Spleen (tissue), 7 donors: ENCODE measurements at regions not wholly inside any gene's neighbourhood (a gene's known extent, or its start where the extent isn't known, plus 50 kb on each side); places are given as distances from the start of the nearest gene placed in this dataset.

Experiments used
- CTCF ChIP-seq, 11 experiments: fragments of 200-600 bp in 7 of 11; fragments of 450-650 bp in 4 of 11; sonication (generic) in 4 of 11; IDR thresholded peaks in 8 of 11; conservative IDR thresholded peaks in 3 of 11; 1 replicate in 7 of 11; 2 replicates in 4 of 11; pipeline versions ENCODE4 v1.4.0 to v1.8.0; 2016 to 2021; ENCODE audit warnings: antibody characterized with exemption in 11 of 11, inconsistent platforms in 4 of 11, mild to moderate bottlenecking in 1 of 11
- POLR2A ChIP-seq, 3 donors: fragments of 450-650 bp; IDR thresholded peaks; one replicate each; pipeline ENCODE4 v1.5.1; 2017; ENCODE audit warnings: antibody characterized with exemption in 3 of 3, mild to moderate bottlenecking in 1 of 3
- donor health status: DM: no; HTN: no; CAD: no; lungs with moderate emphysema.
- donor health status: DM: no; HTN: no; CAD: no.
- donor health status: DM: no; HTN: no; CAD: no.

GRCh38 chr3:194828116-194828515 is 142.4 kb downstream of the FAM43A start:
- TF ChIP-seq POLR2A (IDR thresholded peaks at IDR 0.05) (no peak), CTCF (IDR thresholded peaks at IDR 0.05 in 8 of 11, conservative IDR thresholded peaks at IDR 0.05 in 3 of 11) (no peak)
